GM23338 (cell line): ENCODE measurements at regions not wholly inside any gene's neighbourhood (a gene's known extent, or its start where the extent isn't known, plus 50 kb on each side); places are given as distances from the start of the nearest gene placed in this dataset.

Experiments
- ATAC-seq: fragments of 200-7000 bp; cut with Tn5 transposase; 3 replicates; pipeline ENCODE4 v1.9.1; 2020
- DNase-seq: peaks from one replicate; pipeline ENCODE4 v3.0.0-alpha.2; 2015; ENCODE audit warnings: low spot score
- H2AFZ ChIP-seq: fragments of 200-600 bp; sonication (generic); 2 replicates; pipeline ENCODE4 v1.8.0; 2016; ENCODE audit warnings: antibody characterized with exemption, mild to moderate bottlenecking, moderate library complexity
- H3F3A ChIP-seq: fragments of 200-600 bp; sonication (generic); replicated peaks from 2 replicates; pipeline ENCODE4 v1.8.0; 2017; ENCODE audit warnings: antibody characterized with exemption, mixed run types, low read depth
- H3K27ac ChIP-seq: fragments of 200-600 bp; sonication (generic); 2 replicates; pipeline ENCODE4 v1.6.1; 2016; ENCODE audit warnings: low read depth
- H3K27me3 ChIP-seq: fragments of 200-600 bp; sonication (generic); 2 replicates; pipeline ENCODE4 v1.8.0; 2016; ENCODE audit warnings: mild to moderate bottlenecking, mixed run types, moderate library complexity; ENCODE audit not compliant: insufficient read depth
- H3K36me3 ChIP-seq: fragments of 200-600 bp; sonication (generic); 2 replicates; pipeline ENCODE4 v1.8.0; 2016; ENCODE audit warnings: mild to moderate bottlenecking; ENCODE audit not compliant: insufficient read depth
- H3K4me1 ChIP-seq: fragments of 200-600 bp; sonication (generic); 2 replicates; pipeline ENCODE4 v1.8.0; 2016; ENCODE audit warnings: mild to moderate bottlenecking, moderate library complexity; ENCODE audit not compliant: insufficient read depth
- H3K4me2 ChIP-seq: fragments of 200-600 bp; sonication (generic); 2 replicates; pipeline ENCODE4 v1.7.1; 2017; ENCODE audit warnings: mixed run types
- H3K4me3 ChIP-seq: fragments of 200-600 bp; sonication (generic); 2 replicates; pipeline ENCODE4 v1.6.1; 2016; ENCODE audit warnings: mixed run types
- H3K79me2 ChIP-seq: fragments of 200-600 bp; sonication (generic); replicated peaks from 2 replicates; pipeline ENCODE4 v1.8.0; 2017; ENCODE audit warnings: mild to moderate bottlenecking; ENCODE audit not compliant: insufficient read depth
- H3K9me2 ChIP-seq: fragments of 200-600 bp; sonication (generic); 2 replicates; pipeline ENCODE4 v1.8.0; 2017; ENCODE audit not compliant: insufficient read depth
- H4K20me1 ChIP-seq: fragments of 200-600 bp; sonication (generic); replicated peaks from 2 replicates; pipeline ENCODE4 v1.8.0; 2017; ENCODE audit warnings: mild to moderate bottlenecking; ENCODE audit not compliant: insufficient read depth
- H3K27ac Mint-ChIP-seq: 2 replicates; pipeline ENCODE4 v1.8.0; 2020; ENCODE audit warnings: inconsistent platforms, mild to moderate bottlenecking, moderate library complexity, mixed read lengths
- H3K27me3 Mint-ChIP-seq: 3 replicates; pipeline ENCODE4 v1.8.0; 2022; ENCODE audit warnings: low read depth, mild to moderate bottlenecking, moderate library complexity, mixed read lengths, inconsistent platforms; ENCODE audit not compliant: insufficient read depth, poor library complexity
- H3K36me3 Mint-ChIP-seq: 3 replicates; pipeline ENCODE4 v1.8.0; 2021; ENCODE audit warnings: low read depth, mild to moderate bottlenecking, inconsistent platforms, moderate library complexity, mixed read lengths
- H3K4me1 Mint-ChIP-seq: 3 replicates; pipeline ENCODE4 v1.8.0; 2020; ENCODE audit warnings: mild to moderate bottlenecking, inconsistent platforms, mixed read lengths
- H3K4me3 Mint-ChIP-seq: 3 replicates; pipeline ENCODE4 v1.8.0; 2021; ENCODE audit warnings: moderate library complexity, mild to moderate bottlenecking, inconsistent platforms, mixed read lengths
- H3K9me3 Mint-ChIP-seq: 3 replicates; pipeline ENCODE4 v1.8.0; 2020; ENCODE audit warnings: moderate library complexity, mild to moderate bottlenecking, inconsistent platforms, mixed read lengths
- CTCF ChIP-seq, 2 experiments: fragments of 200-600 bp in 1 of 2; sonication (generic) in 1 of 2; conservative IDR thresholded peaks; 2 replicates each; pipeline versions ENCODE4 v1.5.1 to v1.6.1; 2016 to 2017; ENCODE audit warnings: antibody characterized with exemption in 2 of 2, low read depth in 2 of 2, mild to moderate bottlenecking in 2 of 2, moderate library complexity in 1 of 2
- EZH2 ChIP-seq: fragments of 200-600 bp; sonication (generic); IDR thresholded peaks from one replicate; pipeline ENCODE4 v1.8.0; 2017; ENCODE audit warnings: antibody characterized with exemption, mild to moderate bottlenecking, low read depth; ENCODE audit not compliant: unreplicated experiment
- POLR2AphosphoS5 ChIP-seq: IDR thresholded peaks from 2 replicates; pipeline ENCODE4 v1.6.1; 2016; ENCODE audit warnings: antibody characterized with exemption, low read depth
- REST ChIP-seq: IDR thresholded peaks from one replicate; pipeline ENCODE4 v1.6.1; 2018; ENCODE audit warnings: antibody characterized with exemption; ENCODE audit not compliant: unreplicated experiment
- ZNF462 ChIP-seq: fragments of 250-450 bp; sonication (Bioruptor Pico); IDR thresholded peaks from 2 replicates; pipeline ENCODE4 v1.5.0; 2020; ENCODE audit warnings: mild to moderate bottlenecking, moderate library complexity

- H3K27me3 Mint-ChIP-seq = peaks cover 3% of the 10 kb centered on the region
- Histone ChIP-seq H3F3A (no peaks in the 10 kb centered on the region), H3K36me3 (no peaks in the 10 kb centered on the region; the same call in 1 of the 2 replicates), H3K9me2 (no peaks in the 10 kb centered on the region), H3K79me2 (no peaks in the 10 kb centered on the region), H3K4me2 (no peak overlapping the region), H3K27ac (no peak overlapping the region), H2AFZ (no peak overlapping the region), H3K4me1 (no peaks in the 10 kb centered on the region), H3K4me3 (no peak overlapping the region), H4K20me1 (no peaks in the 10 kb centered on the region), H3K27me3 (no peaks in the 10 kb centered on the region)
- H3K4me3 Mint-ChIP-seq = no peak overlapping the region
- TF ChIP-seq EZH2 (no peak), REST (no peak), ZNF462 (CRISPR knock-in tag) (no peak), CTCF (conservative IDR thresholded peaks at IDR 0.05; ENCODE audit: low read depth in 2 of 2) (no peak), POLR2AphosphoS5 (no peak)
- DNase-seq (no peak), ATAC-seq (no peak)
- peaks cover 2% of the 10 kb centered on the region; the same call in 2 of the 3 replicates for H3K36me3 Mint-ChIP-seq
- H3K4me1 Mint-ChIP-seq = peaks cover 4% of the 10 kb centered on the region; the same call in 2 of the 3 replicates
- no peak overlapping the region for H3K27ac Mint-ChIP-seq
- H3K9me3 Mint-ChIP-seq = peaks cover 67% of the 10 kb centered on the region
Observed at GRCh38 chr1:4047666-4048065, 147.6 kb upstream of the C1orf174 start.
